Stimulated activated effector memory CD8-positive, alpha-beta T cell treated with anti-CD3 and anti-CD28 coated beads, Interleukin-12 subunit alpha, Interleukin-12 subunit beta, amount 100 ng/mL, for 72 hours (primary cell): ENCODE measurements at regions not wholly inside any gene's neighbourhood (a gene's known extent, or its start where the extent isn't known, plus 50 kb on each side); places are given as distances from the start of the nearest gene placed in this dataset.

Experiments used
- ATAC-seq: fragments of 150-1000 bp; cut with Tn5 transposase; 2 replicates; pipeline ENCODE4 v1.10.0; 2021
- DNase-seq, 2 donors: peaks; one replicate each; pipeline ENCODE4 v3.0.0; 2021 to 2022; ENCODE audit warnings: low spot score in 2 of 2
- H3K27ac Mint-ChIP-seq: one replicate; pipeline ENCODE4 v1.8.0; 2022; ENCODE audit warnings: mild to moderate bottlenecking, mixed read lengths
- H3K36me3 Mint-ChIP-seq: one replicate; pipeline ENCODE4 v1.8.0; 2022; ENCODE audit warnings: mild to moderate bottlenecking, mixed read lengths
- H3K4me1 Mint-ChIP-seq: one replicate; pipeline ENCODE4 v1.8.0; 2022; ENCODE audit warnings: mixed read lengths
- H3K4me3 Mint-ChIP-seq: one replicate; pipeline ENCODE4 v1.8.0; 2022; ENCODE audit warnings: mild to moderate bottlenecking, mixed read lengths
- H3K9me3 Mint-ChIP-seq: one replicate; pipeline ENCODE4 v1.8.0; 2022; ENCODE audit warnings: mixed read lengths

DNA sequence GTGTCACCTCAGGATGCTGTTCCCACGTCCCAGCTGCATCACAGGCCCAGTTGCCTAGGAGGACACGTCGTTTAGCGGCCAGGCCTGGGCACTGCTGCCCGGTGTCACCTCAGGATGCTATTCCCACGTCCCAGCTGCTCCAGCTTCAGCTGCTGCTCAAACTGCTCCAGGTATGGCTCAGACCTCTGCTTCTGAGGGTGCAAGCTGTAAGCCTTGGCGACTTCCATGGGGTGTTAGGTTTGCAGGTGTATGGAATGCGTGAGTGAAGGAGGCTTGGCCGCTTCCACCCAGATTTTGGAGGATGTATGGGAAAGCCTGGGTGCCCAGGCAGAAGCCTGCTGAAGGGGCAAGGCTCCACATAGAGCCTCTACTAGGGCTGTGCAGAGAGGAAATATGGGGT lies 205.3 kb upstream of the B3GAT1 start:
- ATAC-seq (no peak), DNase-seq (no peak)
- Mint-ChIP-seq H3K27ac (no peak overlapping the region), H3K36me3 (no peaks in the 10 kb centered on the region), H3K9me3 (no peaks in the 10 kb centered on the region), H3K4me3 (no peak overlapping the region), H3K4me1 (no peaks in the 10 kb centered on the region)

- Mint-ChIP-seq H3K4me3 (no peak overlapping the region), H3K27ac (no peak overlapping the region)
Observed at GRCh38 chr11:134616038-134616437, 204.0 kb upstream of the B3GAT1 start.

GRCh38 chr11:134615041-134615615 lies 203.1 kb upstream of the B3GAT1 start:
- H3K27ac Mint-ChIP-seq: no peak overlapping the region
- ATAC-seq: peak; percentile 4

More at GRCh38 chr11:134616038-134616437, 204.0 kb upstream of the B3GAT1 start:
- ATAC-seq (no peak), DNase-seq (no peak)
- no peaks in the 10 kb centered on the region for H3K36me3 Mint-ChIP-seq
- no peaks in the 10 kb centered on the region for H3K9me3 Mint-ChIP-seq
- no peaks in the 10 kb centered on the region for H3K4me1 Mint-ChIP-seq

DNA sequence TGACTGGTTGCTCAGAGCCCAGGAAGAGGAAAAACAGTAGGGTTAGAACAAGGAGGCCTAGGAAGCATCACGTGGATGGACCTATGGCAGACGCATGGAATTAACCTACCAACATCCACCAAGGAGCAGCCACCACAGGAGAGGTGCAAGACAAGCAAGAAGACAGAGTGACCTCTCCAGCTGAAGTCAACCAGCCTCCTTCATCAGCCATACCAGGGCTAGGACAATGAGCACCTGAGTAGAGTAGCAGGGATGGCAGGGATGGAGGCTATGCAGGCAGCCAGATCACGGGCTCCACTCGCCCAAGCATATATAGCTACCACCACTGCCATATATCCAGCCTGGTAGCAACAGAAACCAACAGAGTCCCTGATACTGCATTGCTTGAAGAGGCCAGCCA lies 202.1 kb upstream of the B3GAT1 start:
- Mint-ChIP-seq H3K27ac (no peak overlapping the region), H3K9me3 (no peaks in the 10 kb centered on the region), H3K36me3 (no peaks in the 10 kb centered on the region), H3K4me3 (no peak overlapping the region), H3K4me1 (no peaks in the 10 kb centered on the region)
- DNase-seq: peak in 1 of 2 donors; percentile 8
- ATAC-seq: no peak

More at GRCh38 chr11:134615041-134615615, 203.1 kb upstream of the B3GAT1 start:
- no peak overlapping the region for H3K4me3 Mint-ChIP-seq
- no peaks in the 10 kb centered on the region for H3K9me3 Mint-ChIP-seq
- no peaks in the 10 kb centered on the region for H3K36me3 Mint-ChIP-seq
- no peaks in the 10 kb centered on the region for H3K4me1 Mint-ChIP-seq
- peak in 1 of 2 donors; percentile 34 for DNase-seq

DNA sequence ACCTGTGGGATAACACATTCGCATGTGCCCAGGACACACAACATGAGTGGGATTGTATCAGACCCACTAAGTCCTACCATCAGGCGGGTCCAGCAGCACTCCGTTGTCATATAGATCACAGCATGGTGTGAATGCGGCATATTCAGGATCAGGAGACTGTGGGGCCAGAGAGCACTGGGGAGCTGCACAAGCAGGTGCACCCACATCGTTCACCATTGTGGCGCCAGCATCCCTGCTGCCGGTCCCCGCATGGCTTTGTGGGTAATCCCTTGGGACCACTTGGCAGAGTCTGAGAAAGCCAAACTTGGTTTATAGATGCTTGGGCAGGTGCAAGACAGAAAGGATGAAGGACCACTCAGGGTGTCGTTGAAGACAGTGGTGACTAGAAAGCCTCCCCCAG lies 201.6 kb upstream of the B3GAT1 start:
- no peaks in the 10 kb centered on the region for H3K36me3 Mint-ChIP-seq
- no peak overlapping the region for H3K4me3 Mint-ChIP-seq
- no peaks in the 10 kb centered on the region for H3K4me1 Mint-ChIP-seq
- no peak overlapping the region for H3K27ac Mint-ChIP-seq
- no peak for DNase-seq
- no peak for ATAC-seq
- no peaks in the 10 kb centered on the region for H3K9me3 Mint-ChIP-seq

- DNase-seq: no peak
Observed at GRCh38 chr11:134612140-134613030, 200.3 kb upstream of the B3GAT1 start.

GRCh38 chr11:134611537-134611936 lies 199.5 kb upstream of the B3GAT1 start:
- Mint-ChIP-seq H3K9me3 (no peaks in the 10 kb centered on the region), H3K4me3 (no peak overlapping the region), H3K4me1 (no peaks in the 10 kb centered on the region), H3K27ac (no peak overlapping the region), H3K36me3 (no peaks in the 10 kb centered on the region)
- no peak for ATAC-seq
- no peak for DNase-seq

More at GRCh38 chr11:134612140-134613030, 200.3 kb upstream of the B3GAT1 start:
- no peaks in the 10 kb centered on the region for H3K36me3 Mint-ChIP-seq
- no peak overlapping the region for H3K4me3 Mint-ChIP-seq
- H3K27ac Mint-ChIP-seq: no peak overlapping the region
- H3K4me1 Mint-ChIP-seq: no peaks in the 10 kb centered on the region
- ATAC-seq: no peak
- no peaks in the 10 kb centered on the region for H3K9me3 Mint-ChIP-seq

DNA sequence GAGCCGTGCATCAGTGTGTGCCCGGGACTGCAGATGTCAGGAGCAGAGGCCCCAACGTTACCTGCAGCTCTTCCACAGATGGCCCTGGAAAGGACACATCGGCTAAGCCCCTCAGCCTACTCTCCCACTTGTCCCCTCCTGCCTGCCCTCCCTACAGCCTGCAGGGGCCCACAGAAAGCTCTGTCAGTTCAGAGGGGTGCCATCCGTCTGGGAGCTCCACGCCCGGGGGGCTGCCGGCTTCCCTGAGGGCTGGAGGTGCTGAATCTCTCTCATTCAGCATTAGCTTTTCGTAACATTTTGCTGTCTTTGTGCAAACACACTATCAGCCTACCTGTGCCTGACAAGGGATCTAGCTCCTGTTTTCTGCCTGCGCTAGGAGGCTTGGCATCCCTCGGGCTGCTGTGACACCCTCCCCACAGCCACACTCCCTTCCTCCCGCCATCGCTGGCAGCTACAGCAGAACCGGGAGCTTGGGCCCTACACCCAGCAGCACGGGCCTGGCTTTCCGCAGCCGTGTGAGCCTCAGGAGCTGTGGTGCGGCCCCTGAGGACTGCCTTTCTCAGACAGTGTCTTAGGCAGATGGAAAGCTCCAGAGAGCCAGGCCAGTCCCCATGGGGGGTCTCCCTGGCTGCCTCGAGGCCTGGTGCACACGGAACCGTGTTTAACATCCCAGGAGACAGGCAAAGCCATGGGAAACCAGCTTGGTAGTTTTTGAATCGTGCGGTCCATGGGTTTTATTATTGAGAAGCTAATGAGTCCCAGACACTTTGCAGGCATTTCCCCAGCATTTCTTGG lies 198.3 kb upstream of the B3GAT1 start:
- Mint-ChIP-seq H3K36me3 (no peaks in the 10 kb centered on the region), H3K4me1 (no peaks in the 10 kb centered on the region), H3K27ac (no peak overlapping the region), H3K4me3 (no peak overlapping the region), H3K9me3 (no peaks in the 10 kb centered on the region)
- DNase-seq (no peak), ATAC-seq (no peak)

- Mint-ChIP-seq H3K4me1 (no peaks in the 10 kb centered on the region), H3K4me3 (no peak overlapping the region), H3K9me3 (no peaks in the 10 kb centered on the region), H3K36me3 (no peaks in the 10 kb centered on the region), H3K27ac (no peak overlapping the region)
- no peak for DNase-seq
- no peak for ATAC-seq
Observed at GRCh38 chr11:134609361-134610115, 197.5 kb upstream of the B3GAT1 start.

- no peak overlapping the region for H3K27ac Mint-ChIP-seq
- H3K9me3 Mint-ChIP-seq: no peaks in the 10 kb centered on the region
- no peaks in the 10 kb centered on the region for H3K4me1 Mint-ChIP-seq
- H3K4me3 Mint-ChIP-seq: no peak overlapping the region
- DNase-seq: peak in 1 of 2 donors; percentile 7
- ATAC-seq: no peak
- no peaks in the 10 kb centered on the region for H3K36me3 Mint-ChIP-seq
Observed at GRCh38 chr11:134607963-134608750, 196.1 kb upstream of the B3GAT1 start.

DNA sequence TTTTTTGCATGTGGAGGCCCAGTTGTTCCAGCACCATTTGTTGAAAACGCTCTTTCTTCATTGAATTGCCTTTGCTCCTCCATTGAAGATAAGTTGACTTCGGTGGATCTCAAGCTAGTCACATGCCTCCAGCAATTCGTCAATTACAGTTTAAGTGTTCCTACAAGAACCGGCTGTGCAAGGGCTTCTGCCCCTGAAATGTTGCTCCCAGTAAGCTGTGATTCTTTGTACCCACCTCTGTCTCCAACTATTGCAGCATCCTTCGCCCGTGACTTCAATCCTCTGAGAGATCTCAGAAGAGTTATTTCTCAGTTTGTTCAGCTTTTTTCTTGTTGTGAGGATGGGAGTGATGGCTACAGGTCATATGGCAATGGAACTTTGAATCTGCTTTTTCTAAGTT lies 194.2 kb upstream of the B3GAT1 start:
- ATAC-seq: no peak
- H3K4me1 Mint-ChIP-seq: no peaks in the 10 kb centered on the region
- H3K36me3 Mint-ChIP-seq: no peaks in the 10 kb centered on the region

DNA sequence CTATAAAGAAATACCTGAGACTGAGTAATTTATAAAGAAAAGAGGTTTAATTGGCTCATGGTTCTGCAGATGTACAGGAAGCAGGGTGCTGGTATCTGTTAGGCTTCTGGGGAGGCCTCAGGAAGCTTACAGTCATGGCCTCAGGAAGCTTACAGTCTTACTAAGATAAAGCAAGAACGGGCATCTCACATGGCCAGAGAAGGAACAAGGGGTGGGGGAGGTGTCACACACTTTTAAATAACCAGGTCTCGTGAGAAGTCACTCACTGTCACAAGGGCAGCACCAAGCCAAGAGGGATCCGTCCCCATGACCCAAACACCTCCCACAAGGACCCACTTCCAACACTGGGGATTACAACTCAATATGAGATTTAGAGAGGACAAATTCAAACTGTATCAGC lies 192.8 kb upstream of the B3GAT1 start:
- no peaks in the 10 kb centered on the region for H3K9me3 Mint-ChIP-seq
- no peak for ATAC-seq
- DNase-seq: peak in 1 of 2 donors; percentile 6
- no peaks in the 10 kb centered on the region for H3K36me3 Mint-ChIP-seq
- no peaks in the 10 kb centered on the region for H3K4me1 Mint-ChIP-seq
- H3K4me3 Mint-ChIP-seq: no peak overlapping the region
- H3K27ac Mint-ChIP-seq: no peak overlapping the region

More for the DNA sequence above, 194.2 kb upstream of the B3GAT1 start:
- H3K4me3 Mint-ChIP-seq: no peak overlapping the region
- no peak overlapping the region for H3K27ac Mint-ChIP-seq
- no peaks in the 10 kb centered on the region for H3K9me3 Mint-ChIP-seq
- peak in 1 of 2 donors; percentile 3 for DNase-seq

DNA sequence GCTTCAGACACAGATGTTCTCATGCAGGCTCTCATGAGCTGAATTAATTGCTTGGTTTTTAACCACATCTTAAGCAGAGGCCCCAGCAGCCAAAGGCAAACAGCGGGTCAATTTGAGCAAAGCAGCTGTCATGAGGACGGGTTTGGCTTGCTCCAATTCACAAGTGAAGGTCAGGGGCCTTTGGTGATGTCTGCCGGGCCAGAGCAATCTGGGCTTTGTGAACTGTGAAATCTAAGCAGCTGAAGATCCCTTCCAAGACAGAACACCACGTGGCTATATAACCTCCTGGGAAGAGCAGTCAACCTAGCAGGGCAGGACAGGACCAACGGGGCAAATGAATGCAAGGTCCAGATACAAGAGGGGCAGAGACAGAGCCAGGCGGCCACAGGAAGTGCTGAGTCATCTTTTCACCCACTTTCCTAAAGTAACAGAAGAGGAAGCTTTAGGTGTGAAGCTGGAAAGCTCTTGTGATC lies 187.3 kb upstream of the B3GAT1 start:
- ATAC-seq: no peak

DNA sequence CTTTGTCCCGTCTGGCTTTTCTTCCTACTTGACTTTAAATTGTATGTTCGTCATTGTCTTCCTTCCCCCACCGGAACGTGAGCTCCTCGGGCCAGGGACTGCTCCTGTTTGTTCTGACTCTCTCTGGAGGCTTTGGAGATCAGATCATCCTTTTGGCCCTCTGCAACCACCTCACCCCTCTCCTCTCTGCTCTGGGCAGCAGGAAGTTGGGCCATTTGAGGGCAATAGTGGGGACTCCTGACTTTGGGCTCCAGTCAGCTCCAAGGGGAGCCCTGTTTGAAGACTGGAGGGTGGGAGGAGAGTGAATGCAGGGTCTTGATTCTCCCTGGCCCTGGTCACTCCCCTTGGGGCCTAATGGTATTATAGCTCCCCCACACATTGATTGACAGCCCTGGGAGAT lies 186.3 kb upstream of the B3GAT1 start:
- H3K4me3 Mint-ChIP-seq: no peak overlapping the region
- DNase-seq (no peak), ATAC-seq (no peak)
- no peak overlapping the region for H3K27ac Mint-ChIP-seq
- no peaks in the 10 kb centered on the region for H3K4me1 Mint-ChIP-seq
- no peaks in the 10 kb centered on the region for H3K36me3 Mint-ChIP-seq
- no peaks in the 10 kb centered on the region for H3K9me3 Mint-ChIP-seq

More for the DNA sequence above, 187.3 kb upstream of the B3GAT1 start:
- no peak overlapping the region for H3K27ac Mint-ChIP-seq
- no peaks in the 10 kb centered on the region for H3K4me1 Mint-ChIP-seq
- H3K36me3 Mint-ChIP-seq: no peaks in the 10 kb centered on the region
- no peak for DNase-seq
- no peaks in the 10 kb centered on the region for H3K9me3 Mint-ChIP-seq
- H3K4me3 Mint-ChIP-seq: no peak overlapping the region
